ENCODE measurements at regions not wholly inside any gene's neighbourhood (a gene's known extent, or its start where the extent isn't known, plus 50 kb on each side); places are given as distances from the start of the nearest gene placed in this dataset.

GRCh38 chr2:172658945-172659344 is 76.7 kb upstream of the RAPGEF4 start:
- no peak for TF ChIP-seq CTCF (IDR thresholded peaks at IDR 0.05; ENCODE audit: low read length, missing control alignments)
- DNase-seq (ENCODE audit: low read depth): no peak
- H3K4me3 ChIP-seq (replicated peaks; ENCODE audit: low read depth, low read length): no peak overlapping the region

GRCh38 chr2:172662099-172662498 is 73.5 kb upstream of the RAPGEF4 start:
- no peak overlapping the region for H3K4me3 ChIP-seq (replicated peaks; ENCODE audit: low read depth, low read length)
- no peak for DNase-seq (ENCODE audit: low read depth)
- no peak for TF ChIP-seq CTCF (IDR thresholded peaks at IDR 0.05; ENCODE audit: low read length, missing control alignments)

DNA sequence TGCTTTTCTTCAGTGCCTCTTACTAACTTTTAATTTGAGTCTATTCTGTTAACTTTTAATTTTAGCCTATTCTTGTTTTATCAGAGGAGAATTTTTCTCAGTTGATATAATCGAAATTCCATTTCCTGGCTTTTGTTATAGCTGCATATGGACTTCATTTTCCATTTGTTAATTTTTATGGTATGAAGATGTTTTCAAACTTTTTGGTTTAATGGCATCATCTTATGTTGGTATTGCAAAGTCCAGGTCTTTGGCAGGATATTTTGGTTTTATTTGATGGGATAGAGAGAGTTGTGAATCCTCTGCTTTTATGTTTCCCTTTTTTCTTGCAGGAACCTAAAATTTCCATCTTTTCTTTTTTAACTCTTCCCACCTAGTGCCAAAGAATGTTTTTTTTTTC is 70.9 kb upstream of the RAPGEF4 start:
- no peak for DNase-seq (ENCODE audit: low read depth)
- TF ChIP-seq CTCF (IDR thresholded peaks at IDR 0.05; ENCODE audit: low read length, missing control alignments): no peak
- no peak overlapping the region for H3K4me3 ChIP-seq (replicated peaks; ENCODE audit: low read depth, low read length)

DNA sequence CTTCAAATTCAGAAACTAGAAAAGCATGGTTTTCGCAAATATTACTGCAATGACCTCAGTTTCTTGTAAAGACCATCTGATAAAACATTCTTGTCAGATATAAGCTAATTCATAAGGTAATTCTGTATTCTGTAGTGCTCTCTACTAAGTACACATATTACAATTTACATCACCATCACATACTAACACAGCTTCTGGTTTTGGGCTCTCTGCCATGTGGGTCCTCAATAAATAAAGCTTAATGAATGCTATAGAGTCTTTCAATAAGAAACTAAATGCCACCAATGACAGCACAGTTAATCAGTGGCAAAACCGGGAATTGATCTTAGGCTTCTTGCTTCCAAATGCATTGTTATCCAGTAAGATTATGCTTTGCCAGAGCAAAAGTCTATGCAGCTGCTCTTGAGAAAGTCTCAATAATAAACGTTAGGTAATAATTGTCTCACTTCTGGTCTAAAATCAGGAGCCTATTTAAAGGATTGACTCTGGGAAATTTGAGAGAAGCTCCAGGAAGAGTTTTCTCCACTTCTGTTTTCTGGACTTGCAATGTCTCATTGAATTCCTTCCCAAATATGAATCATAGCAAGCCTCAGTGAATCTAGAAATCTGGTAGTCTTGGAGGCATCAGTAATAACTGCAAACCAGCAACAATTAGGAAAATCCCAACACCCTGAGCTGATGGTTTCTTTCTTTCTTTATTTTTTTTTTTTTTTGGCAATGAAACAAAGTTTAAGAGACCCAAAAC is 67.9 kb upstream of the RAPGEF4 start:
- H3K4me3 ChIP-seq (replicated peaks; ENCODE audit: low read depth, low read length): no peak overlapping the region
- TF ChIP-seq CTCF (IDR thresholded peaks at IDR 0.05; ENCODE audit: low read length, missing control alignments): no peak
- DNase-seq (ENCODE audit: low read depth): no peak

DNA sequence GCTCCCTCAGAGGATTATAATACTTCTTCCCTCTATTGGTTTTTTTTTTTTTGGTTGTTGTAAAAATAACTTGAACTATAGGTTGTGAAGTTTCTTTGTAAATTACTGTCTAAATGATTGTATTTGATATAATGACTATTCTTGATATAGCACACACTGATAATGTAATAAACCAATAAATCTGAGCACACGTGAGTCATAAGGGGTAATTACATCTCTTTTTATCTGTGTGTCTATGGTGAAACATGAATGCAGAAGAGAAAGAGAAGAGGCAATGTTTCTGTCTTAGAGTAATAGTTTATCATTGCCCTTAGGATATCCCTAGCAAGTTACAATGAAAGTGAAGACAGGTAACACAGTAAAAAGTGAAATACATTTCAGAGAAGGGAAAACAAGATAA is 64.1 kb upstream of the RAPGEF4 start:
- no peak for TF ChIP-seq CTCF (IDR thresholded peaks at IDR 0.05; ENCODE audit: low read length, missing control alignments)
- DNase-seq (ENCODE audit: low read depth): no peak
- no peak overlapping the region for H3K4me3 ChIP-seq (replicated peaks; ENCODE audit: low read depth, low read length)

GRCh38 chr2:172672114-172672513 is 63.5 kb upstream of the RAPGEF4 start:
- TF ChIP-seq CTCF (IDR thresholded peaks at IDR 0.05; ENCODE audit: low read length, missing control alignments): no peak
- no peak for DNase-seq (ENCODE audit: low read depth)

GRCh38 chr2:172673056-172673683 is 62.5 kb upstream of the RAPGEF4 start:
- no peak for TF ChIP-seq CTCF (IDR thresholded peaks at IDR 0.05; ENCODE audit: low read length, missing control alignments)
- H3K4me3 ChIP-seq (replicated peaks; ENCODE audit: low read depth, low read length): no peak overlapping the region
- DNase-seq (ENCODE audit: low read depth): no peak

More at GRCh38 chr2:172672114-172672513, 63.5 kb upstream of the RAPGEF4 start:
- no peak overlapping the region for H3K4me3 ChIP-seq (replicated peaks; ENCODE audit: low read depth, low read length)
